Effector memory CD8-positive, alpha-beta T cell (primary cell): ENCODE measurements at regions not wholly inside any gene's neighbourhood (a gene's known extent, or its start where the extent isn't known, plus 50 kb on each side); places are given as distances from the start of the nearest gene placed in this dataset.

Source experiments
- ATAC-seq: fragments of 150-1000 bp; cut with Tn5 transposase; replicated peaks from 2 replicates; pipeline ENCODE4 v1.10.0; 2021; ENCODE audit warnings: mild to moderate bottlenecking, moderate library complexity
- DNase-seq, 3 experiments: peaks; one replicate each; pipeline ENCODE4 v3.0.0; 2021
- H3K27ac Mint-ChIP-seq, 2 donors: one replicate each; pipeline ENCODE4 v1.8.0; 2022; ENCODE audit warnings: mild to moderate bottlenecking in 2 of 2, mixed read lengths in 2 of 2, moderate library complexity in 2 of 2
- H3K27me3 Mint-ChIP-seq, 2 donors: one replicate each; pipeline ENCODE4 v1.8.0; 2022; ENCODE audit warnings: mixed read lengths in 2 of 2
- H3K36me3 Mint-ChIP-seq: one replicate; pipeline ENCODE4 v1.8.0; 2022; ENCODE audit warnings: mild to moderate bottlenecking, moderate library complexity, mixed read lengths; ENCODE audit not compliant: insufficient read depth
- H3K4me1 Mint-ChIP-seq, 2 donors: one replicate each; pipeline ENCODE4 v1.8.0; 2022; ENCODE audit warnings: low read depth in 2 of 2, mixed read lengths in 2 of 2
- H3K4me3 Mint-ChIP-seq, 2 donors: one replicate each; pipeline ENCODE4 v1.8.0; 2022; ENCODE audit warnings: mild to moderate bottlenecking in 2 of 2, mixed read lengths in 2 of 2, moderate library complexity in 2 of 2
- H3K9me3 Mint-ChIP-seq, 2 donors: one replicate each; pipeline ENCODE4 v1.8.0; 2022; ENCODE audit warnings: mixed read lengths in 2 of 2

DNA sequence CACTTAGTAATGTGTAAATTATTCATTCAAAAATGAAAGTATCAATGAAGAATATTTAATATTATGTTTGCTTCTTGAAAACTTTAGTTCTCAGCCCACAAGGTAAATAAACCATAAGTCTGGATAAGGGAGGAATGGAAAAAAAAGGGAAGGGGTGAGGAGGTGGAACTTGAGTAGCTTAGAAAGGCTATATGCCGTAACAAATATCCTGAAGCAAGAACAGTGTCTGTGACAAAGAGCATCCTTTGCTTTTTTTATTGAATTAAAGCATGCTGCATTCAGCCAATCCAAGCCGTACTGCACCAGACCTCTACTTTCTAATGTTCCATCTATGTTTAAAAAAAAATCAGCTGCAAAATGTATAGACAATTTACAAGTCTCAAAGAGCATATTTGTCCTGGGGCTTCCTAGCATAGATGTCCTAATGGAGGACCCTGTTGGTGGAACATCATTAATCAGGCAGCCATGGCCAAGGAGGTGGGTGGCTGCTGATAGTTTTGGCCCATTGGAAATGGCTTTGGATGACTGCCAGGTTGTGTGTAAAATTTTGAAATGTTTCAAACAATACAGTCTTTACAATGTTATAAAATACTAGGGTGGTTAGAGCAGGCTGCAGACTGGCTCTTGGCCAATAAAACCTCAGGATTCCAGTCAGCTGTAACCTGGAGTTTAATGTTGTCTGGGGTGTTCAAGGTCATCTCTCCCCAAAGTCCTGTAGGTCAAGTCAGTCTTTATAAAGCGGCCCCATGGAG is 895.8 kb upstream of the SOX9 start:
- Mint-ChIP-seq H3K4me3 (no peak overlapping the region), H3K4me1 (no peaks in the 10 kb centered on the region), H3K9me3 (peaks cover 2 to 13% of the 10 kb centered on the region in 2 donors), H3K36me3 (no peaks in the 10 kb centered on the region), H3K27me3 (no peaks in the 10 kb centered on the region), H3K27ac (no peak overlapping the region)
- DNase-seq = no peak
- ATAC-seq = no peak

DNA sequence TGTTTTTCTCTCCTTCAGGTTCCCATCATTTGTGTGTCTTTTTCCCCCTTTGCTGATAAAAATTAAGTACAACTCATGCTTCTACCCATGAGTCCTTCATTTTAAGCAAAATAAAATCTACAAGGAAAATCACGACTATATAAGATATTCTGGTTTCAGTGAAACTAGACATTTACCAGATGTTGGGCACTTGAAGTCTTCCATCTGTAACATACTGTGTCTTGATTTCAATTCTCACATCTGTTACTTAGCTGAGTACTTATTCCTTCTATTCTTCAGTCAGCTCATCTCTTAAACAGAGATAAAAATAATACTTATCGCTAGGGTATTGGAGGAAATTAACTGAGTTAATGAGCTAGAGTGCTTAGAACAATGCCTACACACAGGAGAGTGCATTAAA is 893.0 kb upstream of the SOX9 start:
- ATAC-seq (no peak), DNase-seq (no peak)
- Mint-ChIP-seq H3K27me3 (no peaks in the 10 kb centered on the region), H3K27ac (no peak overlapping the region), H3K4me3 (no peak overlapping the region), H3K4me1 (no peaks in the 10 kb centered on the region), H3K9me3 (peaks cover 8 to 14% of the 10 kb centered on the region in 2 donors), H3K36me3 (no peaks in the 10 kb centered on the region)

DNA sequence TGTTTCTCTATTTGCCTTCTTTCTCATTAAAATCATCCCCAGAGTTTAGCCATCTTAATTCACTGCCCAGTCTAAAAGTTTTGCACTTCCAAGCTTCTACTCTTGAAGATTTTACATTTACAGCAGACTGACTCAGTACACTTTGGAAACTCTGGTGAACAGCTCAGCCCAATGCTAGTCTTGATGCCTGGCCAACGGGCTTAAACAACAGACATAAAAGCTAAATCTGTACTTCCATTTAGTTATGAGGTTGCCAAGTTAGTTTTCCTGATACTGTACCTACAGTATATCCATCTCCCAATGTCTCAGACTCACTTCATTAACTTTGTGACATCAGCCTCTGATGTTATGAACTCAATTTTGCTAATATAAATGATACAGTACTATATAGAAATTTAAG is 891.8 kb upstream of the SOX9 start:
- Mint-ChIP-seq H3K27ac (no peak overlapping the region), H3K36me3 (no peaks in the 10 kb centered on the region)

DNA sequence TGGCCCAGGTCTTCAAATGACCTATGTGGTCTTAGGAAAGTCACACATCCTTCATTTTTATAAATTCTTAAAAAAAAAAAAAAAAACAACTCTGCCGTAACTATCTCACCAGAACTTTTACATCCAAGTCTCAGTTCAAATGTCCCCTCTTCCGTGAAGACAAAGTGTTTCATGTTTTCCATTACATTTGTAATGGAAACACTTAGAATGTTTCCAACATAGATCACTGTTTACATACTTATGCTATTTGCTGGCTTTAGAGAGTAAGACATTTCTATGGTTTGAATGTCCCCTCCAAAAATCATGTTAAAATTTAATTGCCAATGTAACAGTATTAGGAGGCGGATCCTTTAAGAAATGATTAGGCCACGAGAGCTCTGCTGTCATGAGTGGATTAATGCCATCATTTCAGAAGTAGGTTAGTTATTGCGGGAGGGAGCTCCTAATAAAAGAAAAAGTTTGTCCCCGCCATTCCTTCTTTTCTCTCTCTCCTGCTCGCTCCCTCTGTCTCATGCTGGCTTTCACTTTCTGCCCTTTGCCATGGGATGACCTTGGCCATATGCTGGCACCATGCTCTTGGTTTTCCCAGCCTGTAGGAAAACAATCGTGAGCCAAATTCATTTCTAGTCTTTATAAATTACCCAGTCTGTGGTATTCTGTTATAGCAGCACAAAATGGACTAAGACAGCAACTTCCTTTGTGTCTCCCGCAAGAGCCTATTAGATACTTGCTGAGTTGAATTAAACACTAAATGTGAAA is 887.8 kb upstream of the SOX9 start:
- ATAC-seq (no peak), DNase-seq (no peak)
- Mint-ChIP-seq H3K27me3 (no peaks in the 10 kb centered on the region), H3K9me3 (peaks cover 10 to 14% of the 10 kb centered on the region in 2 donors), H3K4me1 (no peaks in the 10 kb centered on the region), H3K36me3 (no peaks in the 10 kb centered on the region), H3K27ac (no peak overlapping the region), H3K4me3 (no peak overlapping the region)

More for the DNA sequence above, 891.8 kb upstream of the SOX9 start:
- Mint-ChIP-seq H3K27me3 (no peaks in the 10 kb centered on the region), H3K4me3 (no peak overlapping the region), H3K4me1 (no peaks in the 10 kb centered on the region), H3K9me3 (peaks cover 10 to 14% of the 10 kb centered on the region in 2 donors)
- ATAC-seq (no peak), DNase-seq (no peak)

DNA sequence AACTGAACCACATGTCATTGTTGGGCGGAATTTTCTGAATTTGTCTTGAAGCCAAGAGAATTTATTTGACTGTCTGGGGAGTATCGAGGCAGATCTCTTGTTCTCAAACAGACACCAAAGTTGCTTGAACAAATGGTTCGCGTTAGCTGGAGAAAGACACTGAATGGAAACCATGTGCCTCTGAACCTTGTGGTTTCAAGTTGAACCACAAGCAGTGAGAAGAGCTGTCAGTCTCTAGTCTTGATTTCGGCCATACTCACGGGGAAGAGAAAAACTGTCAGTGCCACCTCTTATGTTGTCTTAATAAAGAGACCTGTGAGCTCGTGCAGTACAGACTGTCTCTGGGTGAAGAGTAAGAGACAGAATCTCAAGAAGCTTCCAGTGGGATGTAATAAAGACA is 886.5 kb upstream of the SOX9 start:
- H3K36me3 Mint-ChIP-seq = no peaks in the 10 kb centered on the region
- H3K4me3 Mint-ChIP-seq = no peak overlapping the region
- DNase-seq (no peak), ATAC-seq (no peak)
- H3K9me3 Mint-ChIP-seq = peaks cover 8 to 14% of the 10 kb centered on the region in 2 donors
- H3K4me1 Mint-ChIP-seq = no peaks in the 10 kb centered on the region
- H3K27me3 Mint-ChIP-seq = no peaks in the 10 kb centered on the region
- H3K27ac Mint-ChIP-seq = no peak overlapping the region

DNA sequence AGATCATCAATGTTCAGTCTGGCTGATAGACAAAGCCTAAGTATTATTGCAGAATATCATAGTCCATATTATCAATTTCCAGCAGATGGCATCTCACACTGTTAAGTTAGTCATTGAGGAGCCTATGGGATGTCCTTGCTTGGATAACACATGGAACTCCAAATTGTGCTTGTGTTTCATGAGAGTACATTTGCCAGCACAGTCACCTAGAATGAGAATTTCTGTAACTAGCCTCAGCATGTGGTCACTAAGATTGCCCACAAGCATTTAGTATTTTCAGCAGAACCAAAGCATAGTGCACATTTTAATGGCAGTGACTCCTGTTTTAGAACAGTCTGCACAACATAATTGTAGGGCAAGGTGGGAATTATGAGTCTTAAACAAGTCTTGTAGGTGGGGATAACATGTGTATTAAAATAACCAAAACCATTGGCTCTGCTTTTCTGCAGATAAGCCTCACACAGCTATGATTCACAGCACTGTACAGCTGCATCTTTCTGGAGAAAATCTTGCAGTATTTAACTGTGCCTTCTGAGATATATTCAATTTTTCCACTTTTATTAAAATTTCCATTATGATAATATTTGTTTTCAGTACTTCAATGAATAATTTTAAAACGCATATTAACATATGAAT is 882.8 kb upstream of the SOX9 start:
- Mint-ChIP-seq H3K9me3 (peaks cover 5 to 7% of the 10 kb centered on the region in 2 donors), H3K4me1 (no peaks in the 10 kb centered on the region), H3K36me3 (no peaks in the 10 kb centered on the region), H3K27ac (no peak overlapping the region), H3K4me3 (no peak overlapping the region), H3K27me3 (no peaks in the 10 kb centered on the region)
- ATAC-seq (no peak), DNase-seq (no peak)

DNA sequence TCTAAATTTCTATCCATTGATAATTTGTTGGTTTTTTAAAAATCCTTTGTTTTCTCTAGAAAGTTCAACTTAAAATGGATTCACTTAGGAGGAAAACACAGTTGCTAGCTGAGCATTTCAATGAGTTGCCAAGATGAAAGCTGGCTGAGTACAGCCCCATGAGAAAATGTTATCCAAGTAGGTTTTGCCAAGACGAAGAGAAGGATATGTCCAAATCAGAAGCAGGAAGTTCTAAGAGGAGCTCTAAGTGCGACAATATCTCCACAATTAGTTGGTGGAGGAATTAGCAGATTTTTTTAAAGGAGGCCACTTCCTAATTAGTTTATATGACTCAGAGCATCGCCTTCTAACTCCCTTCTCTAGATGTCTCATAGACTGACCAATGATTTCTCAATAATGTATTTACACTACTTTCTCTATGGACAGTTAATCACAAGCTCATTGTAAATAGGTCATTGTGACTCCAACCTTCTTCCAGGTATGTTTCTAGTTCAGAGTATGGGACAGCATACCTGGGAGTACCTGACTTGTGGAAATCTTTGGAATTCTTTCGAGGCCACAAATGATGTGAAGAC is 873.3 kb upstream of the SOX9 start:
- Mint-ChIP-seq H3K9me3 (no peaks in the 10 kb centered on the region), H3K27ac (no peak overlapping the region), H3K27me3 (no peaks in the 10 kb centered on the region), H3K4me3 (no peak overlapping the region), H3K36me3 (no peaks in the 10 kb centered on the region), H3K4me1 (no peaks in the 10 kb centered on the region)
- no peak for ATAC-seq
- no peak for DNase-seq

DNA sequence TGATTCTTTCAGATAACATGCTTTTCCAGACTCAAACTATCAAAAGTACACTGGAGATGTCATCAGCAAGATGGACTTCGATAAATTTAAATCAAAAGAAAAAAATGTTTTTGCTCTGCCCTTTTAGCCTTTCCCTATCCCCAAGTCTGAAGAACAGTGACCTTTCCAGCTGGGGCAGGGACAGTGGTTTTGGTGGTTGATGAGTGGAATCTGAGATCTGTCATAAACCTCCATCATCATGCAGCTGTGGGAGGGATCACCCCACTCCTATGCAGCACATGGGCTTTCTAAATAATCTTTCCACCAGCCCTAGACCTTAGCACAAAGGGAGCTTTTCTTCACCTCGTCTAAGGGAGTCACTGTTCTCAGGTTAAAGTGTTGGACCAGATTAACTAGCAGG is 869.5 kb upstream of the SOX9 start:
- H3K27ac Mint-ChIP-seq = no peak overlapping the region
- no peaks in the 10 kb centered on the region for H3K4me1 Mint-ChIP-seq
- no peak for ATAC-seq
- H3K36me3 Mint-ChIP-seq = no peaks in the 10 kb centered on the region
- DNase-seq = no peak
- H3K9me3 Mint-ChIP-seq = peaks cover 3 to 7% of the 10 kb centered on the region in 2 donors
- H3K27me3 Mint-ChIP-seq = no peaks in the 10 kb centered on the region
- no peak overlapping the region for H3K4me3 Mint-ChIP-seq

DNA sequence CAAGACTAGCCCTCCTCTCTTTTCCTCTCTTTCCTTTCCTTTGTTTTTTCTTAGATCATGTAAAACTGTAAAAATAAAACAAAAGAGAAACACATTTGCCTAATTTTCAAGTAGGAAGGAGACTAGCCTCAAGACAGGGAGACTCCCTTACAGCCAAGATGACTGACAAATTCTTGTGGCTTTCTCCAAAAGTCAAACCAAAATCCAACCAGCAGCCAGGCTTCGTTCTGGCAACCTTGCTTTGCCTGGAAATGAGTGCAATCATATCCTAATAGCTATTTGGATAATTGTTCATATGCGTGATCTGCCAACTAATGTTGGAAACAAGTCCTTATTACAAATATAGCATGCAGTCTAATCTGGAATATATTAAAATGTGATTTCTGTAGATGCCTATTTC is 868.9 kb upstream of the SOX9 start:
- no peaks in the 10 kb centered on the region for H3K27me3 Mint-ChIP-seq
- peaks cover 3 to 11% of the 10 kb centered on the region in 2 donors for H3K9me3 Mint-ChIP-seq
- H3K4me3 Mint-ChIP-seq = no peak overlapping the region
- H3K4me1 Mint-ChIP-seq = no peaks in the 10 kb centered on the region
- DNase-seq (no peak), ATAC-seq (no peak)
- H3K36me3 Mint-ChIP-seq = no peaks in the 10 kb centered on the region
- no peak overlapping the region for H3K27ac Mint-ChIP-seq

DNA sequence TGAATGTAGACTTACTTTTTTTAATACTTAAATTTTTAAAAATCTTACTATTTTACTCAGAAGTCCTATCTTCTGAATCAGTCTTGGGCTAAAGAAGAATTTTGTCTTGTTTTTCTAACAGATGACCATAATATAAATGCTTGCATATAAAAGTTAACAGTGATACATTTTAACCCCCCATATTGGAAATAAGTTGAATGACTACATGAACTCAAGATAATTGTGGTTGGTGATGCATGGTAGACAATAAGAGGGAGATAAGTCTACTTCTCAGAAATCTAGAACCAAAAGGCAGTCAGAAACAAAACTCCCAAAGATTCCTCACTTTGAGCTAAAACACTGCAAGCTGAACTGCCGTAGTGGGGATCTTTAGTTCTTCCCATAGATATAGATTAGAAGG is 868.4 kb upstream of the SOX9 start:
- no peak for DNase-seq
- Mint-ChIP-seq H3K9me3 (peaks cover 3 to 11% of the 10 kb centered on the region in 2 donors), H3K36me3 (no peaks in the 10 kb centered on the region), H3K27me3 (no peaks in the 10 kb centered on the region), H3K4me3 (no peak overlapping the region), H3K4me1 (no peaks in the 10 kb centered on the region), H3K27ac (no peak overlapping the region)
- ATAC-seq = no peak

DNA sequence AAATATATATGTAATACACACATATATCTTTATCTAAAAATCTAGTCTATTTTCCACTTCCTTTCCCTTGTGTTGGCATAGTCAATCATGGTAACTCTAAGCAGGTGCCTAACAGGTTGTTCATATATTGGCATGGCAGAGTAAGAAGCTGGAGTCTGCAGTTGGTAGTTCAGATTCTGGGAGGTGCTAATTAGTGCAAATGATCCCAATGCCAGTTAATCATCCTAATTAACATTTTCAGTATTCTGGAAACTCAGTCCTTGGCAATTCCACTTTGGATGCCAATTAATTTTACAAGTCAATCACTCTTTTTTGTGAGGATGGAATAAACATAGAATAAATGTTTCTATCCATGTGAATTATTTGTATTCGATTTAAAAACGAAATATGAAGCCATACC is 863.7 kb upstream of the SOX9 start:
- Mint-ChIP-seq H3K4me3 (no peak overlapping the region), H3K27ac (no peak overlapping the region), H3K27me3 (no peaks in the 10 kb centered on the region), H3K4me1 (no peaks in the 10 kb centered on the region), H3K36me3 (no peaks in the 10 kb centered on the region), H3K9me3 (peaks cover 5 to 11% of the 10 kb centered on the region in 2 donors)
- ATAC-seq (no peak), DNase-seq (no peak)

DNA sequence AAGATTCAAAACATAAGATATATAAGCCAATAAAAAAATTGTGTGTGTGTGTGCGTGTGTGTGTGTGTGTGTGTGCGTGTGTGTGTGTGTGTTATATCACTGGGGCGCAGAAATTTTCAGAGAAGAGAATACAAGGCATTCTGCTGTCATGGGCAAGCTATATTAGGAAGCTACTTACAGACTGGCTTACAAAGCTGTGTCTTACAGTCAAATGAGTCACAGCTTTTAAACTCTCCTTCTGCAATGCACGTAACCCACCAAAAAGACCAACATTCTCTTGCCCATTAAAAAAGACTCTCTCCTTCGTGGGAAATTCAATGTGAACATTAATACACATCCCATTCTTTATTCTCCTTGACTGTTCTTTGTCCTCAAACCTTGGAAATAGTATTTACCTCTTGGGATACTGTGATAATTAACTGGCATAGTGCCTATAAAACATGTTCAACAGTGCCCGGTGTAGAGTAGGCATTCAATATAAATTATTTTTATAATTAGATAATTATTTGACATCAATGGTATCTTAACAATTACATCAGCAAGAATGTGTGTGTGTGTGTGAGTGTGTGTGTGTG is 860.4 kb upstream of the SOX9 start:
- Mint-ChIP-seq H3K27ac (no peak overlapping the region), H3K9me3 (peaks cover 8 to 24% of the 10 kb centered on the region in 2 donors), H3K4me1 (no peaks in the 10 kb centered on the region), H3K4me3 (no peak overlapping the region), H3K27me3 (no peaks in the 10 kb centered on the region), H3K36me3 (no peaks in the 10 kb centered on the region)
- DNase-seq (no peak), ATAC-seq (no peak)

DNA sequence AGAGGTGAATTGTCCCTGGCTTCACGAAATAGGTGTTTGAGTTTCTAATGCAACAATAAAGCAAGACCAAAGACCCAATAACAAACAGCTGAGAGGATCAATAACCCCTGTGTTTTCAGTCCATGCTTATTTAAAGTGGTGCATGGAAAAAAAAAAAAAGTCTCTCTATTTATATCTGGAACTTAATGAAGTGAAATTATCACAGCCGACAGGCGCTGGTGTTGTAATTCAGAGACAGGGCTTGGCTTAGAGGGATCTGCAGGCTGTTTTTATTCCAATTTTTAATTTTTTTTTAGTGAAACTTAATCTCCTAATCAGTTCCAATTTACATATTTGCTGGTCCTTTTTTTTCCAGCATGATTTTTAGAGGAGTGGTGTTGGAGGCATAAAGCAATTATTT is 858.2 kb upstream of the SOX9 start:
- Mint-ChIP-seq H3K27ac (no peak overlapping the region), H3K4me1 (no peaks in the 10 kb centered on the region), H3K27me3 (no peaks in the 10 kb centered on the region), H3K4me3 (no peak overlapping the region), H3K9me3 (peaks cover 9 to 33% of the 10 kb centered on the region in 2 donors), H3K36me3 (no peaks in the 10 kb centered on the region)
- ATAC-seq (no peak), DNase-seq (no peak)
